ENCODE measurements at regions not wholly inside any gene's neighbourhood (a gene's known extent, or its start where the extent isn't known, plus 50 kb on each side); places are given as distances from the start of the nearest gene placed in this dataset.

GRCh38 chr5:18244309-18244708 lies 610.0 kb downstream of the TAF11L14 start:
- no peak for TF ChIP-seq POLR2AphosphoS5 (IDR thresholded peaks at IDR 0.05; ENCODE audit: low read depth, low read length)
- no peak for TF ChIP-seq TCF7L2 (IDR thresholded peaks at IDR 0.05; ENCODE audit: low read depth, low read length)
- no peak for TF ChIP-seq REST (IDR thresholded peaks at IDR 0.05; ENCODE audit: insufficient read depth in 1 of 2, low read depth in 2 of 2, low read length in 1 of 2)
- H3K9me3 ChIP-seq (ENCODE audit: control insufficient read depth, insufficient read depth, low read depth, low read length), result peaks cover 12% of the 10 kb centered on the region; the same call in 1 of the 2 replicates
- no peaks in the 10 kb centered on the region for H3K4me1 ChIP-seq (ENCODE audit: control insufficient read depth, insufficient read depth, low read length)
- CTCF ChIA-PET, result no interaction called here
- H3K27me3 ChIP-seq (ENCODE audit: control insufficient read depth, insufficient read depth, low read length), result no peaks in the 10 kb centered on the region
- ATAC-seq (no peak), DNase-seq (ENCODE audit: low read depth, low spot score) (no peak)
- no peak overlapping the region for H3K27ac ChIP-seq (ENCODE audit: low read length)
- no TSS peak for BruUV-seq (replicated peaks)
- POLR2A ChIA-PET, result no interaction called here
- in situ Hi-C loops (cut with HindIII; ENCODE audit: low pct_unique_long_range_greater_than_20kb, low sequenced_read_pairs) (no loop called here), intact Hi-C loops (cut with micrococcal nuclease; ENCODE audit: unreplicated experiment) (no loop called here)
- H3K36me3 ChIP-seq (ENCODE audit: control insufficient read depth, insufficient read depth, low read length), result no peaks in the 10 kb centered on the region
- no peak overlapping the region for H3K4me3 ChIP-seq (ENCODE audit: low read depth in 2 of 2, low read length in 2 of 2)

- no peak for DNase-seq (ENCODE audit: low read depth, low spot score)
- H3K27ac ChIP-seq (ENCODE audit: low read length), result no peak overlapping the region
- BruUV-seq (replicated peaks), result no TSS peak
- intact Hi-C loops (cut with micrococcal nuclease; ENCODE audit: unreplicated experiment), result no loop called here
- no peak overlapping the region for H3K4me3 ChIP-seq (ENCODE audit: low read depth in 2 of 2, low read length in 2 of 2)
- TF ChIP-seq CTCF (IDR thresholded peaks at IDR 0.05) (no peak), TCF7L2 (IDR thresholded peaks at IDR 0.05; ENCODE audit: low read depth, low read length) (no peak), SIN3A (IDR thresholded peaks at IDR 0.05; ENCODE audit: borderline replicate concordance, insufficient read depth, low read depth, low read length) (no peak), REST (IDR thresholded peaks at IDR 0.05; ENCODE audit: insufficient read depth in 1 of 2, low read depth in 2 of 2, low read length in 1 of 2) (no peak), POLR2AphosphoS5 (IDR thresholded peaks at IDR 0.05; ENCODE audit: low read depth, low read length) (no peak)
- no peaks in the 10 kb centered on the region for H3K4me1 ChIP-seq (ENCODE audit: control insufficient read depth, insufficient read depth, low read length)
- H3K36me3 ChIP-seq (ENCODE audit: control insufficient read depth, insufficient read depth, low read length), result no peaks in the 10 kb centered on the region
- no peaks in the 10 kb centered on the region for H3K9me3 ChIP-seq (ENCODE audit: control insufficient read depth, insufficient read depth, low read depth, low read length)
- CTCF ChIA-PET, result no interaction called here
- H3K27me3 ChIP-seq (ENCODE audit: control insufficient read depth, insufficient read depth, low read length), result no peaks in the 10 kb centered on the region
- POLR2A ChIA-PET, result no interaction called here
- no peak for ATAC-seq
- in situ Hi-C loops (cut with HindIII; ENCODE audit: low pct_unique_long_range_greater_than_20kb, low sequenced_read_pairs), result no loop called here
Observed at GRCh38 chr5:18252559-18252958, 618.3 kb downstream of the TAF11L14 start.
